ENCODE measurements at regions not wholly inside any gene's neighbourhood (a gene's known extent, or its start where the extent isn't known, plus 50 kb on each side); places are given as distances from the start of the nearest gene placed in this dataset.
A peak's percentile ranks its signal among the peaks of the same experiment; 100 is the strongest.

GRCh38 chr5:120388016-120388781, 75.9 kb upstream of the PRR16 start:
- POLR2A ChIA-PET (ENCODE audit: unreplicated experiment), result interaction anchor here (0.6 kb wide), 1 partner anchor 177 kb away, joined by 13 read pairs; no protein-coding TSS in a partner anchor
- H3K27me3 ChIP-seq (ENCODE audit: control insufficient read depth, insufficient read depth, low read length), result no peaks in the 10 kb centered on the region
- CTCF ChIA-PET, result no interaction called here
- H3K4me3 ChIP-seq (ENCODE audit: insufficient read depth, low read depth, low read length), result no peak overlapping the region
- H4K20me1 ChIP-seq (ENCODE audit: insufficient read depth, low read length), result no peaks in the 10 kb centered on the region
- H3K36me3 ChIP-seq (ENCODE audit: control insufficient read depth, insufficient read depth, low read length), result no peaks in the 10 kb centered on the region
- peak overlapping the region; percentile 94 for H4K91ac ChIP-seq (ENCODE audit: insufficient read depth, low read depth, low read length)
- peak overlapping the region; percentile 88 for H2AK9ac ChIP-seq (replicated peaks; ENCODE audit: low read depth, low read length, poor library complexity)
- H3K9me3 ChIP-seq (ENCODE audit: control insufficient read depth, insufficient read depth, low read length), result no peaks in the 10 kb centered on the region
- H3K9ac ChIP-seq (ENCODE audit: low read depth, low read length), result peak overlapping the region; percentile 39
- H2BK5ac ChIP-seq (ENCODE audit: low read depth, low read length, poor library complexity, severe bottlenecking), result peak overlapping the region; percentile 96
- ATAC-seq (ENCODE audit: low read depth) (peak; percentile 87), DNase-seq (peak; percentile 95)
- peaks cover 8% of the 10 kb centered on the region; the same call in 1 of the 2 replicates for H3K9me1 ChIP-seq (ENCODE audit: insufficient read depth, low read length)
- H3K14ac ChIP-seq (replicated peaks; ENCODE audit: low read depth, low read length), result peak overlapping the region; percentile 94
- peak overlapping the region; percentile 99 for H3K4ac ChIP-seq (ENCODE audit: low read depth, low read length)
- H3K23ac ChIP-seq (ENCODE audit: low read depth, low read length), result peak overlapping the region; percentile 98; the same call in 1 of the 2 replicates
- BruUV-seq (replicated peaks), result no TSS peak
- H2BK15ac ChIP-seq (ENCODE audit: low read depth, low read length), result peak overlapping the region; percentile 86
- H3K4me2 ChIP-seq (ENCODE audit: low read depth, low read length), result peak overlapping the region; percentile 70
- no CpG with 5 or more reads among the region's 1 CpG for WGBS, 2 experiments (ENCODE audit: extremely low coverage in 2 of 2, insufficient read length in 1 of 2)
- TF ChIP-seq RCOR1 (IDR thresholded peaks at IDR 0.05; ENCODE audit: insufficient replicate concordance, low read length) (no peak), RFX5 (IDR thresholded peaks at IDR 0.05; ENCODE audit: low read depth, low read length) (no peak), BHLHE40 (IDR thresholded peaks at IDR 0.05; ENCODE audit: low read depth, low read length) (no peak), SMC3 (IDR thresholded peaks at IDR 0.05; ENCODE audit: low read depth, low read length) (no peak), CTCF (conservative IDR thresholded peaks at IDR 0.05; ENCODE audit: low read depth, low read length) (no peak), RAD21 (IDR thresholded peaks at IDR 0.05; ENCODE audit: low read length) (no peak), MAZ (IDR thresholded peaks at IDR 0.05; ENCODE audit: borderline replicate concordance, low read depth, low read length) (no peak), FOS (IDR thresholded peaks at IDR 0.05; ENCODE audit: low read depth, low read length) (peak; percentile 86), POLR2A (IDR thresholded peaks at IDR 0.05; ENCODE audit: low read depth, low read length) (no peak), NFE2L2 (IDR thresholded peaks at IDR 0.05; ENCODE audit: low read depth, low read length) (no peak), USF2 (IDR thresholded peaks at IDR 0.05; ENCODE audit: low read depth, low read length) (no peak), ELK1 (IDR thresholded peaks at IDR 0.05; ENCODE audit: borderline replicate concordance, low read depth, low read length) (no peak), CEBPB (IDR thresholded peaks at IDR 0.05; ENCODE audit: low read depth, low read length) (peak; percentile 97)
- peak overlapping the region; percentile 100 for H2BK120ac ChIP-seq (ENCODE audit: low read depth, low read length)
- peak overlapping the region; percentile 84 for H2AFZ ChIP-seq (replicated peaks; ENCODE audit: low read length, poor library complexity)
- H2BK20ac ChIP-seq (ENCODE audit: low read depth, low read length), result peak overlapping the region; percentile 100
- peak overlapping the region; percentile 84 for H4K5ac ChIP-seq (ENCODE audit: low read depth, low read length)
- H3K4me1 ChIP-seq (ENCODE audit: control insufficient read depth, insufficient read depth, low read length), result peaks cover 7% of the 10 kb centered on the region
- in situ Hi-C loops (cut with MboI; ENCODE audit: low sequenced_read_pairs) (no loop called here), dilution Hi-C loops (cut with HindIII; ENCODE audit: low sequenced_read_pairs, unreplicated experiment) (no loop called here), intact Hi-C loops (cut with micrococcal nuclease) (loop anchor here (5.0 to 10.0 kb wide), 2 partner anchors 59 to 417 kb away; no protein-coding TSS in a partner anchor)
- H3K79me1 ChIP-seq (ENCODE audit: low read depth in 1 of 2, low read length in 2 of 2), result no peaks in the 10 kb centered on the region
- peak overlapping the region; percentile 92 for H3K27ac ChIP-seq (ENCODE audit: insufficient read depth, low read length)
- H3K18ac ChIP-seq (ENCODE audit: low read depth, low read length), result peak overlapping the region; percentile 79
- peak overlapping the region; percentile 94 for H3K56ac ChIP-seq (ENCODE audit: extremely low read depth, insufficient read depth, low read length)
- peak overlapping the region; percentile 92 for H2AK5ac ChIP-seq (ENCODE audit: low read depth, low read length)
- H4K8ac ChIP-seq (ENCODE audit: low read depth in 2 of 2, low read length in 2 of 2), result peak overlapping the region; percentile 79 to 99
